Naive thymus-derived CD4-positive, alpha-beta T cell (primary cell): ENCODE measurements at regions not wholly inside any gene's neighbourhood (a gene's known extent, or its start where the extent isn't known, plus 50 kb on each side); places are given as distances from the start of the nearest gene placed in this dataset.

Experiments
- ATAC-seq: fragments of 150-1000 bp; cut with Tn5 transposase; 2 replicates; pipeline ENCODE4 v1.10.0; 2021; ENCODE audit warnings: mild to moderate bottlenecking, moderate library complexity
- CTCF ChIA-PET: fragments of 350-600 bp; sonication (Branson Sonifier 250); formaldehyde crosslinking; loops from one replicate; lab custom pipeline; 2021; ENCODE audit warnings: antibody characterized with exemption; lab: Charles Lee
- POLR2A ChIA-PET: fragments of 350-600 bp; sonication (Branson Sonifier 250); formaldehyde crosslinking; loops from one replicate; lab custom pipeline; 2021; ENCODE audit warnings: antibody characterized with exemption, inconsistent platforms; lab: Charles Lee
- DNase-seq, 9 donors: peaks; one replicate each; pipeline versions ENCODE4 v3.0.0 to v3.0.0-alpha.2; 2020 to 2022; ENCODE audit warnings: mixed read lengths in 1 of 9
- H3K27ac ChIP-seq: one replicate; pipeline ENCODE4 v1.7.0; 2013; ENCODE audit warnings: mild to moderate bottlenecking, low read depth, low read length, moderate library complexity
- H3K27me3 ChIP-seq, 2 donors: one replicate each; pipeline ENCODE4 v1.7.0; 2013; ENCODE audit warnings: low read length in 2 of 2, mild to moderate bottlenecking in 2 of 2, moderate library complexity in 2 of 2; ENCODE audit not compliant: control insufficient read depth in 2 of 2, insufficient read depth in 2 of 2
- H3K36me3 ChIP-seq, 3 experiments: 1 replicate in 2 of 3; 2 replicates in 1 of 3; pipeline ENCODE4 v1.7.0; 2013; ENCODE audit warnings: low read length in 3 of 3, mild to moderate bottlenecking in 3 of 3, moderate library complexity in 1 of 3; ENCODE audit not compliant: insufficient read depth in 3 of 3, control insufficient read depth in 2 of 3
- H3K4me1 ChIP-seq, 2 donors: one replicate each; pipeline ENCODE4 v1.7.0; 2013; ENCODE audit warnings: low read length in 2 of 2, mild to moderate bottlenecking in 2 of 2, moderate library complexity in 1 of 2; ENCODE audit not compliant: control insufficient read depth in 2 of 2, insufficient read depth in 2 of 2
- H3K4me3 ChIP-seq: 2 replicates; pipeline ENCODE4 v1.7.0; 2013; ENCODE audit warnings: mild to moderate bottlenecking, low read length
- H3K9me3 ChIP-seq, 3 experiments: 1 replicate in 2 of 3; 2 replicates in 1 of 3; pipeline ENCODE4 v1.7.0; 2013; ENCODE audit warnings: low read length in 3 of 3; ENCODE audit not compliant: control insufficient read depth in 2 of 3
- H3K27ac Mint-ChIP-seq, 9 donors: one replicate each; pipeline ENCODE4 v1.8.0; 2020 to 2022; ENCODE audit warnings: mixed read lengths in 9 of 9, mild to moderate bottlenecking in 8 of 9, moderate library complexity in 5 of 9, inconsistent platforms in 2 of 9
- H3K27me3 Mint-ChIP-seq, 5 donors: one replicate each; pipeline ENCODE4 v1.8.0; 2021 to 2022; ENCODE audit warnings: mixed read lengths in 5 of 5, mild to moderate bottlenecking in 1 of 5
- H3K36me3 Mint-ChIP-seq, 5 donors: one replicate each; pipeline ENCODE4 v1.8.0; 2020 to 2022; ENCODE audit warnings: mixed read lengths in 5 of 5, mild to moderate bottlenecking in 3 of 5, inconsistent platforms in 1 of 5
- H3K4me1 Mint-ChIP-seq, 7 donors: one replicate each; pipeline ENCODE4 v1.8.0; 2020 to 2022; ENCODE audit warnings: mixed read lengths in 7 of 7, mild to moderate bottlenecking in 3 of 7, inconsistent platforms in 1 of 7
- H3K4me3 Mint-ChIP-seq, 10 donors: one replicate each; pipeline ENCODE4 v1.8.0; 2020 to 2022; ENCODE audit warnings: mild to moderate bottlenecking in 10 of 10, mixed read lengths in 10 of 10, moderate library complexity in 6 of 10, inconsistent platforms in 2 of 10
- H3K9me3 Mint-ChIP-seq, 11 donors: one replicate each; pipeline ENCODE4 v1.8.0; 2020 to 2022; ENCODE audit warnings: mixed read lengths in 11 of 11, mild to moderate bottlenecking in 4 of 11, inconsistent platforms in 1 of 11, moderate library complexity in 1 of 11
- intact Hi-C, 2 donors: fragments of 100-400 bp; cut with micrococcal nuclease; formaldehyde crosslinking; loops; one replicate each; pipeline ENCODE4 v1.15.1; 2023

- DNase-seq = no peak
- H3K27me3 ChIP-seq = no peaks in the 10 kb centered on the region
- Mint-ChIP-seq H3K4me1 (peaks cover 0 to 7% (median 5%) of the 10 kb centered on the region in 7 donors), H3K27ac (no peak overlapping the region), H3K27me3 (peaks cover 10 to 26% (median 14%) of the 10 kb centered on the region in 5 donors), H3K4me3 (no peak overlapping the region), H3K9me3 (no peaks in the 10 kb centered on the region), H3K36me3 (no peaks in the 10 kb centered on the region)
- CTCF ChIA-PET = no interaction called here
- H3K4me3 ChIP-seq = no peak overlapping the region
- intact Hi-C loops = loop anchor here (1.0 to 5.0 kb wide), 3 partner anchors 207 to 605 kb away; no protein-coding TSS in a partner anchor
- POLR2A ChIA-PET = no interaction called here
- H3K4me1 ChIP-seq = peaks cover 0 to 8% of the 10 kb centered on the region in 2 donors
- no peak overlapping the region for H3K27ac ChIP-seq
- no peak for ATAC-seq
- no peaks in the 10 kb centered on the region for H3K36me3 ChIP-seq
- H3K9me3 ChIP-seq = no peaks in the 10 kb centered on the region
Measured at GRCh38 chr7:135801877-135802276, 53.3 kb upstream of the FAM180A start.

DNA sequence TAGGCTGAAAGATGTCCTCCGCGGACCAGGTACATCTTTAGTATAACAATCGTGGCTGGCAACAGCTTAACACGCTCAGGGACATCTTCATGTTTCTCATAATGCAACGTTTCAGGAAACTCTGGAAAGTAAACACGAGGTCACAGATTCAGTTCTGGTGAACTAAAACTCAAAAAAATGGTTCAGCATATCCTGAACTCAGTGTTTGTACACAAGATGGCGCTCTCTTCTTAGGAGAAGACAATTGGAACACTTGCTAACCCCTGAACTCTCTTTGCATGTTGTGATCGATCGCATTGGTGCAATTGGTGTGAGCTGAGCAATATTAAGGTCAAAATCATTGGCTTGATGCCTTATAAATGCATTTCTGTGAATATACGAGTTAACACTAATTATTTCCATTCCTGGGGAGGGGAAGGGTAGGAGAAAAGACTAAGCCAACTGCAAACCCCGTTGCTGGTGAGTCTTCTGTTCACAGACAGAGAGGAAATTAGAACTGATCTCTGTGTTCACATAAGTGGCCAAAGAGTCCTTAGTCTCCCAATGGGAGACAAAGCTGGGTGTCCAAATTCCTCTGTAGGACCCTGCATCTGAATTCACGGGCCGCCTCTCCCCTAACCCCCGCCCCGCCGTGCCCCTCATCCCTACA is 52.6 kb upstream of the FAM180A start:
- peaks cover 0 to 8% of the 10 kb centered on the region in 2 donors for H3K4me1 ChIP-seq
- Mint-ChIP-seq H3K27me3 (peaks cover 10 to 26% (median 14%) of the 10 kb centered on the region in 5 donors), H3K27ac (no peak overlapping the region), H3K4me1 (peaks cover 0 to 7% (median 5%) of the 10 kb centered on the region in 7 donors), H3K36me3 (no peaks in the 10 kb centered on the region), H3K9me3 (no peaks in the 10 kb centered on the region), H3K4me3 (peak overlapping the region in 1 of 10 donors; percentile 6)
- H3K4me3 ChIP-seq = no peak overlapping the region
- H3K27me3 ChIP-seq = no peaks in the 10 kb centered on the region
- ATAC-seq = peak; percentile 78
- DNase-seq = peak in 7 of 9 donors; percentile 16 to 59 (median 50)
- H3K9me3 ChIP-seq = no peaks in the 10 kb centered on the region
- intact Hi-C loops = loop anchor here (1.0 to 5.0 kb wide), 3 partner anchors 208 to 606 kb away; no protein-coding TSS in a partner anchor
- no peaks in the 10 kb centered on the region for H3K36me3 ChIP-seq
- ChIA-PET CTCF (interaction anchor here (0.6 to 1.4 kb wide), 9 partner anchors 12 to 217 kb away, joined by 3 to 6 read pairs (median 3); no protein-coding TSS in a partner anchor), POLR2A (no interaction called here)
- H3K27ac ChIP-seq = no peak overlapping the region

GRCh38 chr7:135800560-135800959 is 51.9 kb upstream of the FAM180A start:
- ChIA-PET POLR2A (no interaction called here), CTCF (interaction anchor here (0.6 to 1.4 kb wide), 9 partner anchors 11 to 217 kb away, joined by 3 to 6 read pairs (median 3); no protein-coding TSS in a partner anchor)
- H3K4me1 Mint-ChIP-seq = peaks cover 0 to 7% (median 5%) of the 10 kb centered on the region in 7 donors

GRCh38 chr7:135799881-135800280 is 51.3 kb upstream of the FAM180A start:
- H3K4me1 Mint-ChIP-seq = peaks cover 0 to 7% (median 5%) of the 10 kb centered on the region in 7 donors
- H3K27me3 Mint-ChIP-seq = peaks cover 10 to 26% (median 14%) of the 10 kb centered on the region in 5 donors
- H3K36me3 Mint-ChIP-seq = no peaks in the 10 kb centered on the region
- H3K9me3 ChIP-seq = no peaks in the 10 kb centered on the region
- no peak for DNase-seq
- H3K27ac ChIP-seq = no peak overlapping the region
- peaks cover 0 to 8% of the 10 kb centered on the region in 2 donors for H3K4me1 ChIP-seq
- ChIA-PET CTCF (interaction anchor here (1.0 to 1.8 kb wide), 4 partner anchors 191 to 216 kb away, joined by 3 to 8 read pairs (median 4); no protein-coding TSS in a partner anchor), POLR2A (no interaction called here)
- no peak for ATAC-seq
- H3K27ac Mint-ChIP-seq = no peak overlapping the region
- no peak overlapping the region for H3K4me3 Mint-ChIP-seq
- H3K27me3 ChIP-seq = no peaks in the 10 kb centered on the region
- H3K9me3 Mint-ChIP-seq = no peaks in the 10 kb centered on the region
- no peaks in the 10 kb centered on the region for H3K36me3 ChIP-seq
- intact Hi-C loops = loop anchor here (5.0 kb wide), 2 partner anchors 518 to 607 kb away; no protein-coding TSS in a partner anchor
- H3K4me3 ChIP-seq = no peak overlapping the region

More at GRCh38 chr7:135800560-135800959, 51.9 kb upstream of the FAM180A start:
- intact Hi-C loops = loop anchor here (5.0 kb wide), 2 partner anchors 518 to 607 kb away; no protein-coding TSS in a partner anchor
- no peak overlapping the region for H3K4me3 ChIP-seq
- H3K27ac ChIP-seq = no peak overlapping the region
- Mint-ChIP-seq H3K4me3 (no peak overlapping the region), H3K27me3 (peaks cover 10 to 26% (median 14%) of the 10 kb centered on the region in 5 donors), H3K9me3 (no peaks in the 10 kb centered on the region), H3K27ac (no peak overlapping the region), H3K36me3 (no peaks in the 10 kb centered on the region)
- ATAC-seq (no peak), DNase-seq (no peak)
- no peaks in the 10 kb centered on the region for H3K9me3 ChIP-seq
- no peaks in the 10 kb centered on the region for H3K27me3 ChIP-seq
- H3K36me3 ChIP-seq = no peaks in the 10 kb centered on the region
- peaks cover 0 to 8% of the 10 kb centered on the region in 2 donors for H3K4me1 ChIP-seq
